Tibial nerve (tissue), 4 donors: ENCODE measurements at regions not wholly inside any gene's neighbourhood (a gene's known extent, or its start where the extent isn't known, plus 50 kb on each side); places are given as distances from the start of the nearest gene placed in this dataset.

ENCODE experiments used
- DNase-seq, 2 donors: peaks; one replicate each; pipeline ENCODE4 v3.0.0-alpha.2; 2019; ENCODE audit warnings: low spot score in 2 of 2
- H3K27ac ChIP-seq, 4 donors: fragments of 200-600 bp; sonication (generic) in 3 of 4; one replicate each; pipeline ENCODE4 v1.5.1; 2017 to 2019; ENCODE audit warnings: mild to moderate bottlenecking in 1 of 4
- H3K27me3 ChIP-seq, 2 donors: fragments of 200-600 bp; sonication (generic) in 1 of 2; one replicate each; pipeline versions ENCODE4 v1.5.1 to v1.6.0; 2017 to 2019
- H3K36me3 ChIP-seq, 3 donors: fragments of 200-600 bp; sonication (generic); one replicate each; pipeline ENCODE4 v1.5.1; 2018 to 2019
- H3K4me1 ChIP-seq, 4 donors: fragments of 200-600 bp; sonication (generic) in 3 of 4; one replicate each; pipeline ENCODE4 v1.5.1; 2017 to 2019
- H3K4me3 ChIP-seq, 4 donors: fragments of 200-600 bp; sonication (generic) in 3 of 4; one replicate each; pipeline ENCODE4 v1.5.1; 2017 to 2019; ENCODE audit warnings: mild to moderate bottlenecking in 1 of 4, moderate library complexity in 1 of 4
- H3K9me3 ChIP-seq, 4 donors: fragments of 200-600 bp; sonication (generic) in 3 of 4; one replicate each; pipeline ENCODE4 v1.5.1; 2017 to 2019
- EP300 ChIP-seq, 2 donors: sonication (generic); formaldehyde crosslinking; IDR thresholded peaks; one replicate each; pipeline ENCODE4 v1.6.1; 2017; ENCODE audit warnings: antibody characterized with exemption in 2 of 2, mild to moderate bottlenecking in 1 of 2
- POLR2A ChIP-seq, 2 donors: fragments of 450-650 bp; IDR thresholded peaks; one replicate each; pipeline ENCODE4 v1.6.1; 2017; ENCODE audit warnings: antibody characterized with exemption in 2 of 2, mild to moderate bottlenecking in 2 of 2, moderate library complexity in 2 of 2
- WGBS, 2 donors: methylation state at CpG; one replicate each; pipeline ENCODE4 v1.1.5; 2018; 5-methylcytosine and 5-hydroxymethylcytosine counted together
- TF ChIP-seq, protein P1 (sequence below), 5 experiments: fragments of 200-600 bp in 3 of 5; fragments of 450-650 bp in 2 of 5; sonication (generic) in 3 of 5; IDR thresholded peaks; one replicate each; pipeline ENCODE4 v1.5.1; 2016 to 2019; ENCODE audit warnings: antibody characterized with exemption in 5 of 5, mild to moderate bottlenecking in 3 of 5, moderate library complexity in 2 of 5

DNA sequence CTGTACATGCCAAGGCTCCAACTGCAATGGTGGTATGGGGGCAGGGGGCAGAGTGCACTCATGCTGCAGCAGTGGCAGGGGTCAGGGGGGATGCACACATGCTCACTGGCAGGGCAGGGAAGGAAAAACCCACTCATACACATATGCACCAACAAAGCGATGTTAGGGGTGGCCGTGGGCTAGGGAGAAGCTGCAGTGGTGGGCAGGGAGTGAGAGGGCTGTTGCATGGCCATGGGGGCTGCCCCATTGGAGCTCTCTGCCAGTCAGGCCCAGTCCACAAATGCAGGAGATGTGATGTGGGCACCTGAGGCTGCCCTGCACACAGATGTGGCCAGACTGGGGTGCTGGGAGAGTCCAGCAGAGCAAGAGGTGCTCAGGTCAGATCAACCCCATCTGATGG lies 238.1 kb upstream of the NXPH2 start:
- Histone ChIP-seq H3K9me3 (peaks cover 0 to 25% (median 0%) of the 10 kb centered on the region in 4 donors), H3K27me3 (no peaks in the 10 kb centered on the region), H3K4me1 (no peaks in the 10 kb centered on the region), H3K4me3 (no peak overlapping the region), H3K27ac (no peak overlapping the region), H3K36me3 (no peaks in the 10 kb centered on the region)
- DNase-seq = no peak
- WGBS, 2 donors = 79 to 89% methylated on average over 2 of the region's 2 CpGs
- TF ChIP-seq EP300 (IDR thresholded peaks at IDR 0.05) (no peak), POLR2A (IDR thresholded peaks at IDR 0.05) (no peak)
- TF ChIP-seq, protein P1, sequence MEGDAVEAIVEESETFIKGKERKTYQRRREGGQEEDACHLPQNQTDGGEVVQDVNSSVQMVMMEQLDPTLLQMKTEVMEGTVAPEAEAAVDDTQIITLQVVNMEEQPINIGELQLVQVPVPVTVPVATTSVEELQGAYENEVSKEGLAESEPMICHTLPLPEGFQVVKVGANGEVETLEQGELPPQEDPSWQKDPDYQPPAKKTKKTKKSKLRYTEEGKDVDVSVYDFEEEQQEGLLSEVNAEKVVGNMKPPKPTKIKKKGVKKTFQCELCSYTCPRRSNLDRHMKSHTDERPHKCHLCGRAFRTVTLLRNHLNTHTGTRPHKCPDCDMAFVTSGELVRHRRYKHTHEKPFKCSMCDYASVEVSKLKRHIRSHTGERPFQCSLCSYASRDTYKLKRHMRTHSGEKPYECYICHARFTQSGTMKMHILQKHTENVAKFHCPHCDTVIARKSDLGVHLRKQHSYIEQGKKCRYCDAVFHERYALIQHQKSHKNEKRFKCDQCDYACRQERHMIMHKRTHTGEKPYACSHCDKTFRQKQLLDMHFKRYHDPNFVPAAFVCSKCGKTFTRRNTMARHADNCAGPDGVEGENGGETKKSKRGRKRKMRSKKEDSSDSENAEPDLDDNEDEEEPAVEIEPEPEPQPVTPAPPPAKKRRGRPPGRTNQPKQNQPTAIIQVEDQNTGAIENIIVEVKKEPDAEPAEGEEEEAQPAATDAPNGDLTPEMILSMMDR (IDR thresholded peaks at IDR 0.05) = no peak

DNA sequence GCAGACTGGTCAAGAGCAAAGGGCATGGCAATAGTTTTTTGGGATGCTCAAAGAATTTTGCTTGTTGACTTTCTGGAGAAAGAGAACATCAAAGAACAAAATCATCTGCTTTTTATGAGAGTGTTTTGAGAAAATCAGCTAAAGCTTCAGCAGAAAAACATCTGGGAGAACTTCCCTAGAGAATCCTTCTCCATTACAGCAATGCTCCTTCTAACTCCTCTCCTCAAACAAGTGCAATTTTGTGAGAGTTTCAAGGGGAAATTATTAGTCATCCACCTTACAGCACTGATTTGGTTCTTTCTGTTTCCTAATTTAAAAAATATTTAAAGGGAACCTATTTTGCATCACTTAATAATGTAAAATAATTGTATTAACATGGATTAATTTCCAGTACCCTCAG lies 226.9 kb upstream of the NXPH2 start:
- no peak for DNase-seq
- TF ChIP-seq EP300 (IDR thresholded peaks at IDR 0.05) (no peak), POLR2A (IDR thresholded peaks at IDR 0.05) (no peak)
- TF ChIP-seq, protein P1 (IDR thresholded peaks at IDR 0.05) = no peak

DNA sequence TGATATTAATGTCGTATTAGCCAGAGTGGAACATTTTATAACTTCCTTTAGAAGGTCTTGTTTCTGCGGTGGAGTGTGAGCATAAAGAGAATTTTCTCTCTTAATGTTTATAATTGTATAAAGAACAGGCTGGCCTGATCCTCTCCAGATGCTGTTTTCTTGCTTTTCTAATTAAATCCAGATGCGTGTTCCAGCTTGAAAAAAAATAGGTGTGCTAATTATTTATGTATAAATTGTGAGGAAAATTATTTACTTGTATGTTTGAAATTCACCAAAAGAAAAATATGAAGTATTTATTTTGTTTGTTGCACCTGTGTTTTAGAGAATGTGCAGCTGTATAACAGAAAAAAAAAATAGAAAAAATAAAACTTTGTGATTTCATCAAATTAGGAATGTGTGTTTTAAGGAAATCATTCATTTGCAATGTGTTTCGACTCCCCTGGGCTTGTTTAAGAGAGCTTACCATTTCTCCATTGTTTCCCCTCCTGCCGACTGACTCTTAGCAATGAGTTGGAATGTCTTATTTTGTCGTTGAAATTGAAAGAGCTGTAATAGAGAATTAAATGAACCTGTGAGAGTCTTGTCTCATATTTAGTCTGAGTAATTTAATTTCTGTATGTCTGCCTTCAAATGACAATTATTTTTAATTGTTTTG lies 220.1 kb upstream of the NXPH2 start:
- Histone ChIP-seq H3K4me1 (no peaks in the 10 kb centered on the region), H3K36me3 (no peaks in the 10 kb centered on the region), H3K9me3 (no peaks in the 10 kb centered on the region), H3K4me3 (no peak overlapping the region), H3K27me3 (no peaks in the 10 kb centered on the region), H3K27ac (no peak overlapping the region)
- no peak for DNase-seq
- no peak for TF ChIP-seq EP300 (IDR thresholded peaks at IDR 0.05)
- 43 to 50% methylated on average over 6 of the region's 6 CpGs for WGBS, 2 donors

More for the DNA sequence above, 226.9 kb upstream of the NXPH2 start:
- H3K27me3 ChIP-seq = no peaks in the 10 kb centered on the region
- H3K4me1 ChIP-seq = no peaks in the 10 kb centered on the region
- no peak overlapping the region for H3K27ac ChIP-seq
- H3K4me3 ChIP-seq = no peak overlapping the region
- H3K9me3 ChIP-seq = no peaks in the 10 kb centered on the region
- H3K36me3 ChIP-seq = no peaks in the 10 kb centered on the region

DNA sequence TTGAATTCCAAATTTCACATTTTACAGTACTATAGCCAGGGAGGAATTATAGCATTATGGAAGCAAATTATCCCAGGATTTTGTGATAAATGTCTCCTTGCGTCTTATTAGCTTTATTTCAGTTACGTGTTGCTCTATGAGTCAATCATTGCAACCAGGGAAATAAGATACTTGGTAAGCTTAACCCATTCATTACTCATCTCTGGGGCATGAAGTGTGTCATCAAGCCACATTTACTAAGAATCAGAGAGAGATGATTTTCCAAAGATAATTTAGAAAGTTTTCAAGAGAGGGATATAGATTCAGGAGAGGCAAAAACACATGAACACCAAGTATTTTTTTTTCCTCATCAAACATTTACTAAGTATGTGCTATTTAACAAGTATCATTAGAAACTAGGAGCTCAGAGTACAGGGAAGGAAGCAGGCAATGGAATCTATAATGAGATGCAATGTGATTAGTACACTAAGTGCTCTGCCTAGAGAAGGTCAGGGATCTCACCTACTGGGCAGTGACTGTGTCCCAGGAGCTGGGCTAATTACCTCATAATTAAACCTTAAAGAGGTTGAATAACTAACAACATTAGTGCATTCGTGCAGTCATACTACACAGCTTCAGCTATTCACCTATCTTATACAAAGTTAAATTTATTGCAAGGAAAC lies 217.8 kb upstream of the NXPH2 start:
- Histone ChIP-seq H3K4me1 (no peaks in the 10 kb centered on the region), H3K4me3 (no peak overlapping the region), H3K36me3 (no peaks in the 10 kb centered on the region), H3K27me3 (no peaks in the 10 kb centered on the region), H3K27ac (no peak overlapping the region), H3K9me3 (no peaks in the 10 kb centered on the region)
- TF ChIP-seq POLR2A (IDR thresholded peaks at IDR 0.05) (no peak), EP300 (IDR thresholded peaks at IDR 0.05) (no peak)
- TF ChIP-seq, protein P1 (IDR thresholded peaks at IDR 0.05) = no peak
- no peak for DNase-seq
- WGBS, 2 donors = 69 to 79% methylated on average over 3 of the region's 3 CpGs

DNA sequence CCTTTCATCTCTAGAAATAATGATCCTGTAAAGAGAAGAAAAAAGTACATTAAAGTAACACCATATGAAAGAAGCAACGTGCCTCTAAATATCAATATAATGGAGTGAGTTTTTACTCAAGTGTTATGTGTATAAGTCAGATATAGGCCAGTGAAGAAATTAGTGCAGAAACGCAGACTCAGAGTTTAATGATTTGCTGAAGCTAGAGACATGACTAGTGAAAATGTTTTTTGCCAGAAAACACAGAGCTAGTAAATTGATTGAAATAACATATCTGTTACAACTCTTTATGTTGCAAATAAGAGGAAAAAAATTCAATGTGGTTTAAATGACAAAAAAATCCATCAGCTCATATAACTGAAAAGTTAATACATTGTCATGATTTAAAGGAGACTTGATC lies 217.2 kb upstream of the NXPH2 start:
- TF ChIP-seq POLR2A (IDR thresholded peaks at IDR 0.05) = no peak
- no peak for TF ChIP-seq EP300 (IDR thresholded peaks at IDR 0.05)
- TF ChIP-seq, protein P1 (IDR thresholded peaks at IDR 0.05) = no peak
- H3K27ac ChIP-seq = no peak overlapping the region
- H3K4me1 ChIP-seq = no peaks in the 10 kb centered on the region
- no peaks in the 10 kb centered on the region for H3K36me3 ChIP-seq
- H3K27me3 ChIP-seq = no peaks in the 10 kb centered on the region
- H3K4me3 ChIP-seq = no peak overlapping the region
- DNase-seq = no peak
- 78 to 83% methylated on average over 2 of the region's 2 CpGs for WGBS, 2 donors
- H3K9me3 ChIP-seq = no peaks in the 10 kb centered on the region
